HL-60 (cell line): ENCODE measurements at regions not wholly inside any gene's neighbourhood (a gene's known extent, or its start where the extent isn't known, plus 50 kb on each side); places are given as distances from the start of the nearest gene placed in this dataset.

Source experiments
- DNase-seq, 2 experiments: peaks; one replicate each; pipeline ENCODE4 v3.0.0-alpha.2; 2010 to 2020; ENCODE audit warnings: low read depth in 1 of 2, low spot score in 1 of 2
- H3K27ac ChIP-seq: fragments of 250-450 bp; sonication (Bioruptor Pico); replicated peaks from 2 replicates; pipeline ENCODE4 v1.5.1; 2020; ENCODE audit warnings: mild to moderate bottlenecking, moderate library complexity
- H3K27me3 ChIP-seq: fragments of 250-450 bp; sonication (Bioruptor Pico); 2 replicates; pipeline ENCODE4 v1.5.1; 2021; ENCODE audit warnings: mild to moderate bottlenecking, moderate library complexity; ENCODE audit not compliant: insufficient read depth, poor library complexity, severe bottlenecking
- H3K4me3 ChIP-seq: replicated peaks from 2 replicates; pipeline ENCODE4 v1.5.1; 2011; ENCODE audit warnings: mild to moderate bottlenecking, control low read depth, low read length; ENCODE audit not compliant: insufficient read depth
- GABPA ChIP-seq: IDR thresholded peaks from 2 replicates; pipeline ENCODE4 v1.6.1; 2012; ENCODE audit warnings: low read depth
- POLR2AphosphoS5 ChIP-seq: IDR thresholded peaks from 2 replicates; pipeline ENCODE4 v1.6.1; 2012; ENCODE audit warnings: low read depth
- REST ChIP-seq: IDR thresholded peaks from 2 replicates; pipeline ENCODE4 v1.6.1; 2012; ENCODE audit warnings: low read depth; ENCODE audit not compliant: insufficient replicate concordance
- SPI1 ChIP-seq: IDR thresholded peaks from 2 replicates; pipeline ENCODE4 v1.6.1; 2012; ENCODE audit warnings: low read depth, mild to moderate bottlenecking, borderline replicate concordance
- TF ChIP-seq, protein P1 (sequence below): IDR thresholded peaks from one replicate; pipeline ENCODE4 v1.5.1; 2011; ENCODE audit warnings: low read length, control low read depth, inconsistent platforms; ENCODE audit not compliant: insufficient read depth

- TF ChIP-seq GABPA (no peak), SPI1 (no peak), POLR2AphosphoS5 (no peak), REST (no peak)
- TF ChIP-seq, protein P1, sequence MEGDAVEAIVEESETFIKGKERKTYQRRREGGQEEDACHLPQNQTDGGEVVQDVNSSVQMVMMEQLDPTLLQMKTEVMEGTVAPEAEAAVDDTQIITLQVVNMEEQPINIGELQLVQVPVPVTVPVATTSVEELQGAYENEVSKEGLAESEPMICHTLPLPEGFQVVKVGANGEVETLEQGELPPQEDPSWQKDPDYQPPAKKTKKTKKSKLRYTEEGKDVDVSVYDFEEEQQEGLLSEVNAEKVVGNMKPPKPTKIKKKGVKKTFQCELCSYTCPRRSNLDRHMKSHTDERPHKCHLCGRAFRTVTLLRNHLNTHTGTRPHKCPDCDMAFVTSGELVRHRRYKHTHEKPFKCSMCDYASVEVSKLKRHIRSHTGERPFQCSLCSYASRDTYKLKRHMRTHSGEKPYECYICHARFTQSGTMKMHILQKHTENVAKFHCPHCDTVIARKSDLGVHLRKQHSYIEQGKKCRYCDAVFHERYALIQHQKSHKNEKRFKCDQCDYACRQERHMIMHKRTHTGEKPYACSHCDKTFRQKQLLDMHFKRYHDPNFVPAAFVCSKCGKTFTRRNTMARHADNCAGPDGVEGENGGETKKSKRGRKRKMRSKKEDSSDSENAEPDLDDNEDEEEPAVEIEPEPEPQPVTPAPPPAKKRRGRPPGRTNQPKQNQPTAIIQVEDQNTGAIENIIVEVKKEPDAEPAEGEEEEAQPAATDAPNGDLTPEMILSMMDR = no peak
- H3K27me3 ChIP-seq = no peaks in the 10 kb centered on the region
- no peak overlapping the region for H3K4me3 ChIP-seq
- H3K27ac ChIP-seq = no peak overlapping the region
- DNase-seq = no peak
Observed at GRCh38 chr1:29585656-29586055, 349.3 kb downstream of the PTPRU start.

DNA sequence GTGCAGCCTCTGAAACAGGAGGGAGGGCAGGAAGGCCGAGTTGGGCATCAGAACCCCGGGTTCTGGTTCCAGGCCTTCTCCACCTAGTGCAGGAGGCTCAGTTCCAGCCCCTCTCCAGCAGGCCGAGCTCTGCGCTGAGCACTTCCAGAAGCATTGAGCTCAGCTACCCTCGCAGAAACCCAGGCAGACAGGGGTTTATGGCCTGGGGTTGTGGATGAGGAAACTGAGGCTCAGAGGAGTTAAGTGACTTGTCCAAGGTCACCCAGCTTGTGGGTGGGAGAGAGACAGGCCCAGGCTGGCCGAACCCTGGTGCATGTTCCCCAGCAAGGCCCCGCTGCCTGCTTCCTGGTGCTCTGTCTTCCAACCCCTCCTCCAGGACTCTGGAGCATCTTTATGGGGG lies 348.9 kb downstream of the PTPRU start:
- Histone ChIP-seq H3K27ac (no peak overlapping the region), H3K4me3 (no peak overlapping the region), H3K27me3 (no peaks in the 10 kb centered on the region)
- no peak for DNase-seq
- TF ChIP-seq GABPA (no peak), POLR2AphosphoS5 (no peak), REST (no peak), SPI1 (no peak)
- TF ChIP-seq, protein P1 = no peak

GRCh38 chr1:29584776-29585175 lies 348.5 kb downstream of the PTPRU start:
- TF ChIP-seq GABPA (no peak), SPI1 (no peak), POLR2AphosphoS5 (no peak), REST (no peak)
- TF ChIP-seq, protein P1 = no peak
- no peak for DNase-seq
- no peaks in the 10 kb centered on the region for H3K27me3 ChIP-seq
- H3K27ac ChIP-seq = no peak overlapping the region
- no peak overlapping the region for H3K4me3 ChIP-seq
